Thoracic aorta (tissue), 2 donors: ENCODE measurements at regions not wholly inside any gene's neighbourhood (a gene's known extent, or its start where the extent isn't known, plus 50 kb on each side); places are given as distances from the start of the nearest gene placed in this dataset.

Source experiments
- ATAC-seq: fragments of 150-250 bp; one replicate; pipeline ENCODE4 v1.8.0; 2017; ENCODE audit warnings: low read depth; ENCODE audit not compliant: insufficient number of reproducible peaks, low FRiP score
- DNase-seq: peaks from one replicate; pipeline ENCODE4 v3.0.0-alpha.2; 2020; ENCODE audit warnings: low spot score
- H3K27ac ChIP-seq, 2 donors: fragments of 200-600 bp; sonication (generic); 1 replicate in 1 of 2; 2 replicates in 1 of 2; pipeline ENCODE4 v1.5.1; 2016; ENCODE audit warnings: mild to moderate bottlenecking in 2 of 2, moderate library complexity in 2 of 2
- H3K27me3 ChIP-seq: fragments of 200-600 bp; sonication (generic); replicated peaks from 2 replicates; pipeline ENCODE4 v1.6.0; 2016; ENCODE audit warnings: mild to moderate bottlenecking; ENCODE audit not compliant: insufficient read depth
- H3K36me3 ChIP-seq: fragments of 200-600 bp; sonication (generic); one replicate; pipeline ENCODE4 v1.5.1; 2016
- H3K4me1 ChIP-seq, 2 donors: fragments of 200-600 bp; sonication (generic); 1 replicate in 1 of 2; 2 replicates in 1 of 2; pipeline versions ENCODE4 v1.5.1 to v1.6.0; 2016; ENCODE audit warnings: low read depth in 2 of 2, mild to moderate bottlenecking in 1 of 2; ENCODE audit not compliant: control insufficient read depth in 1 of 2
- H3K4me3 ChIP-seq: fragments of 200-600 bp; sonication (generic); 2 replicates; pipeline ENCODE4 v1.5.1; 2016; ENCODE audit warnings: mild to moderate bottlenecking
- H3K9me3 ChIP-seq: fragments of 200-600 bp; sonication (generic); 2 replicates; pipeline ENCODE4 v1.5.1; 2016
- TF ChIP-seq, protein P1 (sequence below): fragments of 200-600 bp; sonication (generic); IDR thresholded peaks from one replicate; pipeline ENCODE4 v1.5.1; 2019; ENCODE audit warnings: antibody characterized with exemption

DNA sequence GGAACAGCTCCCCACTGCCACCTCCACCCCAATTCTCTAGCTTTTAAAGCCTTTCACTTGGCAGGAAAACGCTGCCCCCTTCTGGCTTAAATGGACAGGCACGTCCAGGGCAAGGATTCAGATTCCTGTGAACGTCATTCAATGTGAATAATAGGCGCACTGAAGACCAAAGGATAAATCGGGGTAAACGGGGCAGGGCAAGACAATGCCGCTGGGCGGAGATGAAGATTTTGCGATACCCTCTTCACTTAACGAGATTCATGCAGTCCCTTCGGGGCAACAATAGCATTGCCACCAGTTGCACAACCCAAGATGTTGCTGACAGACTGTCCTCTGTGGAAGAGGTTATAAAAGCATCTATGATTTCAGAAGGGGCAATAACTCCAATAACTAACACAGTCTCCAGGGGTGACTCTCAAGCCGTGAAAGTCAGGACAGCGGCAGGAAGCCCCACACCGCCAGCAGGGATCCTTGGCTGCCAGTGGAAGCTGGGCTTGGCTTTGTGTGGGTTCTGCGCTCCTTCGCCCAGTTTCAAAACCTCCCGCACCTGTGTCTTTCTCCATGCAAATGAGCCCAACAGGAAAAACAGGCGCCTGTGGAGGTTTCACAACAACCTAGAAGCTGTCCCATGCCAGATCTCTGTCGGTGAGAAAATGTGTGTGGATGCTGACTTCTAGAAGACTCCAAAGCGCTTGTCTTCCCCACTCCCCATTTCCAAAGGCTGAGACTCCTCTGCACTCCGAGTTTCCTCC lies 291.8 kb downstream of the BMP7 start:
- DNase-seq (no peak), ATAC-seq (no peak)
- no peaks in the 10 kb centered on the region for H3K27me3 ChIP-seq
- no peaks in the 10 kb centered on the region for H3K9me3 ChIP-seq
- TF ChIP-seq, protein P1, sequence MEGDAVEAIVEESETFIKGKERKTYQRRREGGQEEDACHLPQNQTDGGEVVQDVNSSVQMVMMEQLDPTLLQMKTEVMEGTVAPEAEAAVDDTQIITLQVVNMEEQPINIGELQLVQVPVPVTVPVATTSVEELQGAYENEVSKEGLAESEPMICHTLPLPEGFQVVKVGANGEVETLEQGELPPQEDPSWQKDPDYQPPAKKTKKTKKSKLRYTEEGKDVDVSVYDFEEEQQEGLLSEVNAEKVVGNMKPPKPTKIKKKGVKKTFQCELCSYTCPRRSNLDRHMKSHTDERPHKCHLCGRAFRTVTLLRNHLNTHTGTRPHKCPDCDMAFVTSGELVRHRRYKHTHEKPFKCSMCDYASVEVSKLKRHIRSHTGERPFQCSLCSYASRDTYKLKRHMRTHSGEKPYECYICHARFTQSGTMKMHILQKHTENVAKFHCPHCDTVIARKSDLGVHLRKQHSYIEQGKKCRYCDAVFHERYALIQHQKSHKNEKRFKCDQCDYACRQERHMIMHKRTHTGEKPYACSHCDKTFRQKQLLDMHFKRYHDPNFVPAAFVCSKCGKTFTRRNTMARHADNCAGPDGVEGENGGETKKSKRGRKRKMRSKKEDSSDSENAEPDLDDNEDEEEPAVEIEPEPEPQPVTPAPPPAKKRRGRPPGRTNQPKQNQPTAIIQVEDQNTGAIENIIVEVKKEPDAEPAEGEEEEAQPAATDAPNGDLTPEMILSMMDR: no peak
- H3K36me3 ChIP-seq: no peaks in the 10 kb centered on the region
- no peak overlapping the region for H3K27ac ChIP-seq
- H3K4me1 ChIP-seq: no peaks in the 10 kb centered on the region
- H3K4me3 ChIP-seq: no peak overlapping the region

DNA sequence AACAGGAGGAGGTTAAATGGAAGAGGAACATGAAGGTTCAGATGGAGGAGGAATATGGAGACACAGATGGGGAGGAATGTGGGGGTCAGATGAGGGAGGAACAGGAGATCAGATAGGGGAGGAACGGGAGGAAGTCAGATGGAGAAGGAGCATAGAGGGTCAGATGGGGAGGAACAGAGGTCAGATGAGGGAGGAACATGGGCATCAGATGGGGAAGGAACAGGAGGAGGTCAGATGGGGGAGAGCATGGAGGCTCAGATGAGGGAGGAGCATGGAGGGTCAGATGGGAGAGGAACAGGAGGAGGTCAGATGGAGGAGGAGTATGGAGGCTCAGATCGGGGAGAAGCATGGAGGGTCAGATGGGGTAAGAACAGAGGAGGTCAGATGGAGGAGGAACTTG lies 290.6 kb downstream of the BMP7 start:
- H3K36me3 ChIP-seq: no peaks in the 10 kb centered on the region
- ATAC-seq: no peak

DNA sequence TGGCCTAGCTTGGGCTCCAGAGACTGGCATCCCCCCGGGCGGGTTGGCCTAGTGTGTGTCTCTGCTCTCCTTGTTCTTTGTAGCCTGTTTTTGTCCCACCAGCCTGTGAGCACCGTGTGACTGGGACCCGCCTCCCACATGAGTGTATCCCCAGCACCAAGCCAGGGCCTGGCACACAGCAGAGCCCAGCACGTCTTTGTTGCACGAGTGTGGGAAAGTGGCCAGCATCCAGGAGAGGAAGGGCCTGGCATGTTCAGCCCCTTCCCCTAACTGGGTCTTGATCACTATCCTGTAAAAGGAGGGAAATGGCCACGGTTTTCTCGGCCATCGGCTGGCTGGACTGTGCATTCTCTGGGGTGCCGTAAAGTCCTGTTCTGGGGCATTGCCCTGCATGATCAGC lies 290.1 kb downstream of the BMP7 start:
- Histone ChIP-seq H3K4me3 (no peak overlapping the region), H3K4me1 (no peaks in the 10 kb centered on the region), H3K27me3 (no peaks in the 10 kb centered on the region), H3K27ac (no peak overlapping the region), H3K9me3 (no peaks in the 10 kb centered on the region), H3K36me3 (no peaks in the 10 kb centered on the region)
- TF ChIP-seq, protein P1: no peak
- ATAC-seq (no peak), DNase-seq (no peak)

More for the DNA sequence above, 290.6 kb downstream of the BMP7 start:
- no peaks in the 10 kb centered on the region for H3K27me3 ChIP-seq
- H3K4me1 ChIP-seq: no peaks in the 10 kb centered on the region
- DNase-seq: no peak
- no peaks in the 10 kb centered on the region for H3K9me3 ChIP-seq
- TF ChIP-seq, protein P1: no peak
- H3K27ac ChIP-seq: no peak overlapping the region
- H3K4me3 ChIP-seq: no peak overlapping the region

DNA sequence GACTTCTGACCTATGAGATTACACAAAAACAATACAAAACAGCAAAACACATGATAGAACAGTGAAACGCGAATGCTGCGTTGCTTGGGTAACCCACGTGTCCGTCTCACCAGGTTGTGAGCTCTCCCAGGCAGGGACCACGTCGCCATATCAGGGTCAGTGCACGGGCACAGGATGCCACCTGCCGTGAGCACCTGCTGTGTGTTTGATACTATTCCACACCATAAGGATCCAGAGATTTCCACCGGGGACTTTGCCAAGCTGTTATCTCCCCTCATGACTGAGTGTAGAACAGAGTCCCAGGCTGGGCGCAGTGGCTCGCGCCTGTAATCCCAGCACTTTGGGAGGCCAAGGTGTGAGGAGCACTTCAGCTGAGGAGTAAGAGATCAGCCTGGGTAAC lies 288.0 kb downstream of the BMP7 start:
- H3K36me3 ChIP-seq: no peaks in the 10 kb centered on the region
- H3K27ac ChIP-seq: no peak overlapping the region
- H3K9me3 ChIP-seq: no peaks in the 10 kb centered on the region
- no peak for ATAC-seq
- no peak overlapping the region for H3K4me3 ChIP-seq
- H3K27me3 ChIP-seq: no peaks in the 10 kb centered on the region
- TF ChIP-seq, protein P1: no peak
- H3K4me1 ChIP-seq: no peaks in the 10 kb centered on the region
- DNase-seq: no peak

DNA sequence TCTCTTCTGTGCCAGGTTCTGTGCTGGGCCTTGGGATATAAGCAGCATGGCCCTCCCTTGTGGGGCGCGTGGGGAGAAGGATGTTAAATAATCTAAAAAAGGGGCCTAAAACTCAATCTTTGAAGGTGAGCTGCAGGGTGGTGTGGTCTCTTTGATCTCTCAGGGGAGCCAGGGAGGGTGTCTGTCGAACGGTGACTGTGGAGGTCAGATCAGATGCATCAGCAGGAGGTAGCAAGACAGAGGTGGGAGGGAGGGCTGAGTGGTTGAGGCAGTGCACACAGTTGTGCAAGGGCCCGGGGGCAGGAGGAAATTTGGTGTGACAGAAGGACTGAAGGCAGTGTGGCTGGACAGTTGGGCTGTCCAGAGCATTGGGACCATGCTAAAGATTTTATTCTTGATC lies 287.3 kb downstream of the BMP7 start:
- Histone ChIP-seq H3K4me3 (no peak overlapping the region), H3K36me3 (no peaks in the 10 kb centered on the region), H3K27ac (no peak overlapping the region), H3K9me3 (no peaks in the 10 kb centered on the region), H3K4me1 (no peaks in the 10 kb centered on the region), H3K27me3 (no peaks in the 10 kb centered on the region)
- TF ChIP-seq, protein P1: no peak
- DNase-seq: no peak
- ATAC-seq: no peak
